HFFc6 (cell line): ENCODE measurements at regions not wholly inside any gene's neighbourhood (a gene's known extent, or its start where the extent isn't known, plus 50 kb on each side); places are given as distances from the start of the nearest gene placed in this dataset.

Experiments
- DNase-seq: peaks from one replicate; pipeline ENCODE4 v3.0.0-alpha.2; 2018
- H3K27ac Mint-ChIP-seq: 2 replicates; pipeline ENCODE4 v1.8.0; 2020; ENCODE audit warnings: mild to moderate bottlenecking, mixed read lengths
- H3K27me3 Mint-ChIP-seq: 2 replicates; pipeline ENCODE4 v1.8.0; 2021; ENCODE audit warnings: mild to moderate bottlenecking, moderate library complexity, mixed read lengths; ENCODE audit not compliant: insufficient read depth
- H3K36me3 Mint-ChIP-seq: 2 replicates; pipeline ENCODE4 v1.8.0; 2021; ENCODE audit warnings: low read depth, mixed read lengths
- H3K4me1 Mint-ChIP-seq: 2 replicates; pipeline ENCODE4 v1.8.0; 2020; ENCODE audit warnings: low read depth, mixed read lengths
- H3K4me3 Mint-ChIP-seq: 2 replicates; pipeline ENCODE4 v1.8.0; 2020; ENCODE audit warnings: mild to moderate bottlenecking, moderate library complexity, mixed read lengths
- H3K9me3 Mint-ChIP-seq: 2 replicates; pipeline ENCODE4 v1.8.0; 2020; ENCODE audit warnings: mild to moderate bottlenecking, mixed read lengths
- CTCF ChIP-seq: fragments of 200-600 bp; sonication (generic); IDR thresholded peaks from 2 replicates; pipeline ENCODE4 v1.5.0; 2021; ENCODE audit warnings: antibody characterized with exemption, mild to moderate bottlenecking

GRCh38 chr3:87710028-87710427, 348.8 kb downstream of the CGGBP1 start:
- Mint-ChIP-seq H3K27me3 (no peaks in the 10 kb centered on the region), H3K4me1 (peaks cover 12% of the 10 kb centered on the region), H3K36me3 (no peaks in the 10 kb centered on the region; the same call in 1 of the 2 replicates), H3K27ac (no peak overlapping the region), H3K9me3 (peaks cover 7% of the 10 kb centered on the region; the same call in 1 of the 2 replicates), H3K4me3 (no peak overlapping the region)
- no peak for TF ChIP-seq CTCF
- no peak for DNase-seq

- TF ChIP-seq CTCF, result no peak
- Mint-ChIP-seq H3K4me3 (no peak overlapping the region), H3K4me1 (peaks cover 7% of the 10 kb centered on the region), H3K27me3 (no peaks in the 10 kb centered on the region), H3K36me3 (no peaks in the 10 kb centered on the region; the same call in 1 of the 2 replicates), H3K27ac (no peak overlapping the region), H3K9me3 (peaks cover 7% of the 10 kb centered on the region; the same call in 1 of the 2 replicates)
- no peak for DNase-seq
These were observed 352.6 kb downstream of the CGGBP1 start for GRCh38 chr3:87706176-87706575.

- TF ChIP-seq CTCF, result no peak
- no peak overlapping the region for H3K4me3 Mint-ChIP-seq
- H3K4me1 Mint-ChIP-seq, result peaks cover 7% of the 10 kb centered on the region
- no peaks in the 10 kb centered on the region for H3K36me3 Mint-ChIP-seq
- no peak overlapping the region for H3K27ac Mint-ChIP-seq
- no peaks in the 10 kb centered on the region for H3K27me3 Mint-ChIP-seq
- DNase-seq, result no peak
- H3K9me3 Mint-ChIP-seq, result no peaks in the 10 kb centered on the region
These were observed 356.2 kb downstream of the CGGBP1 start for GRCh38 chr3:87702600-87702999.

DNA sequence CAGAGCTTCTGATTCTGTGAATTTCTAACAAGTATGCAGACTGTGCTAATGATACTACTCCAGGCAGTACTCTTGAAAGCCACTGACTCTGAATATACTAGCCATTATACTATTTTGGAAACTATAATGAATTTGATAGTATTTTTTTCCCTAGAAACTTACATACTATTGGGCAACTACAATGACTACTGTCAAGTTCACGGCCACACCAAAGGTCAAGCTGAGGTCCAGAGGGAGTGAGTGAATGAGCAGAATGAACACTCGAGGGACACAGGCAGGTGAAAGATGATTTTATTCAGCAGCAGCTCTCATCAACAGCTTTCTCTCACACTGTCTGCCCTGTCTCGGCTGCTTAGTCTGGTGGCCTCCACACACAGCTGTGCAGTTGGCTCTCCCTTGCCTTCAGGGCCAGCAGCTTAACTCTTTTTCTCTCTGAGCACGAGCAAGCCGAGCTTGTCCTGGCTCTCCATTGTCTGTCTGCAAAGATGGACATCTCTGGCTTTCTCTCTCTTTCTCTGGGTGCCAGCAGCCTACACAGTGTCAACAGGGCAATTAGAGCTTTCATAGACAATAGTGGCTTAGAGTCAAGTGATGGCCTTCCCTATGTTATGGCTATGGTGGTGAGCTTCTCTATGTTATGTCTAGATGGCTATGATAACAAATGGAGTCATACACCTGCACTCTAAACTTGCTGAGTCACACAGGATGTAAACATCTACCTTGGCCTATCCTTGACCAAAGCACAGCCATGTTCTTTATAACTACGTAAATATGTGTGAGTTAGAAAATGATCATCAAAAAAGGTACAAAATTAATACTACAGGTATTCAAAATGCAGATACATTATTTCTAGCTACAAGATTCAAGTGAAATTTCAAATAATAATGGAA, 362.4 kb downstream of the CGGBP1 start:
- no peak for TF ChIP-seq CTCF
- Mint-ChIP-seq H3K4me3 (no peak overlapping the region), H3K9me3 (no peaks in the 10 kb centered on the region), H3K36me3 (no peaks in the 10 kb centered on the region), H3K27ac (no peak overlapping the region), H3K27me3 (no peaks in the 10 kb centered on the region; the same call in 1 of the 2 replicates), H3K4me1 (peaks cover 22% of the 10 kb centered on the region; the same call in 1 of the 2 replicates)
- DNase-seq, result no peak

- H3K27me3 Mint-ChIP-seq, result no peaks in the 10 kb centered on the region; the same call in 1 of the 2 replicates
- no peak overlapping the region for H3K4me3 Mint-ChIP-seq
- peaks cover 33% of the 10 kb centered on the region; the same call in 1 of the 2 replicates for H3K4me1 Mint-ChIP-seq
- no peaks in the 10 kb centered on the region for H3K9me3 Mint-ChIP-seq
- no peak overlapping the region for H3K27ac Mint-ChIP-seq
- no peak for DNase-seq
- no peak for TF ChIP-seq CTCF
- no peaks in the 10 kb centered on the region for H3K36me3 Mint-ChIP-seq
These were observed 364.1 kb downstream of the CGGBP1 start for GRCh38 chr3:87694678-87695077.
